ENCODE measurements at regions not wholly inside any gene's neighbourhood (a gene's known extent, or its start where the extent isn't known, plus 50 kb on each side); places are given as distances from the start of the nearest gene placed in this dataset.
"Not testable (repeated sequence)": the region's sequence is repeated elsewhere in the genome, so short reads cannot be mapped to it uniquely, and the experiment has no call there.

- no peaks in the 10 kb centered on the region for H3K36me3 ChIP-seq (replicated peaks)
- H3K4me3 ChIP-seq (ENCODE audit: low read depth, low read length): no peak overlapping the region
- H3K27me3 ChIP-seq (replicated peaks): no peaks in the 10 kb centered on the region
- TF ChIP-seq CTCF (IDR thresholded peaks at IDR 0.05; ENCODE audit: low read depth, low read length, missing control alignments): no peak
- in situ Hi-C loops (cut with HindIII; ENCODE audit: low pct_ligation_motif_present, low sequenced_read_pairs): no loop called here
- DNase-seq: no peak
- H3K27ac ChIP-seq: no peak overlapping the region
These were observed 154.0 kb downstream of the REEP3 start for GRCh38 chr10:63675171-63675570.

- DNase-seq: no peak
- TF ChIP-seq CTCF (IDR thresholded peaks at IDR 0.05; ENCODE audit: low read depth, low read length, missing control alignments): no peak
- Histone ChIP-seq H3K27me3 (replicated peaks) (no peaks in the 10 kb centered on the region), H3K4me3 (ENCODE audit: low read depth, low read length) (no peak overlapping the region), H3K36me3 (replicated peaks) (no peaks in the 10 kb centered on the region), H3K27ac (no peak overlapping the region)
- in situ Hi-C loops (cut with HindIII; ENCODE audit: low pct_ligation_motif_present, low sequenced_read_pairs): no loop called here
These were observed 155.8 kb downstream of the REEP3 start for GRCh38 chr10:63677001-63677400.

GRCh38 chr10:63680545-63680944 is 159.3 kb downstream of the REEP3 start:
- H3K36me3 ChIP-seq (replicated peaks); H3K27ac ChIP-seq; H3K4me3 ChIP-seq (ENCODE audit: low read depth, low read length); in situ Hi-C loops (cut with HindIII; ENCODE audit: low pct_ligation_motif_present, low sequenced_read_pairs); DNase-seq; H3K27me3 ChIP-seq (replicated peaks): not testable (repeated sequence)

GRCh38 chr10:63681993-63682697 is 160.9 kb downstream of the REEP3 start:
- Histone ChIP-seq H3K27me3 (replicated peaks) (no peaks in the 10 kb centered on the region), H3K4me3 (ENCODE audit: low read depth, low read length) (no peak overlapping the region), H3K27ac (peak overlapping the region; percentile 37), H3K36me3 (replicated peaks) (no peaks in the 10 kb centered on the region)
- in situ Hi-C loops (cut with HindIII; ENCODE audit: low pct_ligation_motif_present, low sequenced_read_pairs): no loop called here
- DNase-seq: peak; percentile 85
- no peak for TF ChIP-seq CTCF (IDR thresholded peaks at IDR 0.05; ENCODE audit: low read depth, low read length, missing control alignments)

- H3K27ac ChIP-seq: peak overlapping the region; percentile 37
These were observed 161.5 kb downstream of the REEP3 start for GRCh38 chr10:63682698-63683052.

GRCh38 chr10:63683223-63683622 is 162.0 kb downstream of the REEP3 start:
- Histone ChIP-seq H3K27ac (no peak overlapping the region), H3K4me3 (ENCODE audit: low read depth, low read length) (no peak overlapping the region), H3K27me3 (replicated peaks) (no peaks in the 10 kb centered on the region), H3K36me3 (replicated peaks) (no peaks in the 10 kb centered on the region)
- no peak for DNase-seq
- in situ Hi-C loops (cut with HindIII; ENCODE audit: low pct_ligation_motif_present, low sequenced_read_pairs): no loop called here
- TF ChIP-seq CTCF (IDR thresholded peaks at IDR 0.05; ENCODE audit: low read depth, low read length, missing control alignments): no peak

More at GRCh38 chr10:63682698-63683052, 161.5 kb downstream of the REEP3 start:
- DNase-seq; H3K36me3 ChIP-seq (replicated peaks); H3K27me3 ChIP-seq (replicated peaks); in situ Hi-C loops (cut with HindIII; ENCODE audit: low pct_ligation_motif_present, low sequenced_read_pairs); H3K4me3 ChIP-seq (ENCODE audit: low read depth, low read length): not testable (repeated sequence)

GRCh38 chr10:63683686-63684085 is 162.5 kb downstream of the REEP3 start:
- no peaks in the 10 kb centered on the region for H3K27me3 ChIP-seq (replicated peaks)
- DNase-seq: no peak
- no peak for TF ChIP-seq CTCF (IDR thresholded peaks at IDR 0.05; ENCODE audit: low read depth, low read length, missing control alignments)
- H3K27ac ChIP-seq: no peak overlapping the region
- H3K4me3 ChIP-seq (ENCODE audit: low read depth, low read length): no peak overlapping the region
- H3K36me3 ChIP-seq (replicated peaks): no peaks in the 10 kb centered on the region
- in situ Hi-C loops (cut with HindIII; ENCODE audit: low pct_ligation_motif_present, low sequenced_read_pairs): no loop called here
